Naive B cell (primary cell): ENCODE measurements at regions not wholly inside any gene's neighbourhood (a gene's known extent, or its start where the extent isn't known, plus 50 kb on each side); places are given as distances from the start of the nearest gene placed in this dataset.
"Not testable (repeated sequence)": the region's sequence is repeated elsewhere in the genome, so short reads cannot be mapped to it uniquely, and the experiment has no call there.

Experiments
- ATAC-seq, 2 donors: fragments of 150-1000 bp; cut with Tn5 transposase; 2 replicates each; pipeline ENCODE4 v1.10.0; 2021; ENCODE audit warnings: low read depth in 2 of 2, mild to moderate bottlenecking in 2 of 2, moderate library complexity in 2 of 2
- DNase-seq: peaks from one replicate; pipeline ENCODE4 v3.0.0; 2022
- H3K27ac Mint-ChIP-seq, 6 donors: one replicate each; pipeline ENCODE4 v1.8.0; 2020 to 2022; ENCODE audit warnings: mild to moderate bottlenecking in 6 of 6, mixed read lengths in 6 of 6, moderate library complexity in 5 of 6, inconsistent platforms in 2 of 6
- H3K27me3 Mint-ChIP-seq, 3 donors: one replicate each; pipeline ENCODE4 v1.8.0; 2021 to 2022; ENCODE audit warnings: mixed read lengths in 3 of 3, mild to moderate bottlenecking in 1 of 3
- H3K36me3 Mint-ChIP-seq, 2 donors: one replicate each; pipeline ENCODE4 v1.8.0; 2020 to 2022; ENCODE audit warnings: mixed read lengths in 2 of 2, inconsistent platforms in 1 of 2, mild to moderate bottlenecking in 1 of 2
- H3K4me1 Mint-ChIP-seq, 3 donors: one replicate each; pipeline ENCODE4 v1.8.0; 2020 to 2022; ENCODE audit warnings: mixed read lengths in 3 of 3, inconsistent platforms in 1 of 3, mild to moderate bottlenecking in 1 of 3, moderate library complexity in 1 of 3
- H3K4me3 Mint-ChIP-seq, 8 donors: one replicate each; pipeline ENCODE4 v1.8.0; 2020 to 2022; ENCODE audit warnings: mild to moderate bottlenecking in 8 of 8, mixed read lengths in 8 of 8, moderate library complexity in 8 of 8, inconsistent platforms in 2 of 8
- H3K9me3 Mint-ChIP-seq, 7 donors: one replicate each; pipeline ENCODE4 v1.8.0; 2020 to 2022; ENCODE audit warnings: mixed read lengths in 7 of 7, mild to moderate bottlenecking in 5 of 7, inconsistent platforms in 2 of 7, moderate library complexity in 1 of 7

- Mint-ChIP-seq H3K4me3 (no peak overlapping the region), H3K36me3 (no peaks in the 10 kb centered on the region), H3K27ac (no peak overlapping the region), H3K4me1 (no peaks in the 10 kb centered on the region), H3K9me3 (no peaks in the 10 kb centered on the region), H3K27me3 (peaks cover 0 to 4% (median 0%) of the 10 kb centered on the region in 3 donors)
- DNase-seq (no peak), ATAC-seq (no peak)
These were observed 95.7 kb upstream of the EFNA5 start for GRCh38 chr5:107766439-107766838.

GRCh38 chr5:107765805-107766063 lies 95.0 kb upstream of the EFNA5 start:
- DNase-seq (no peak), ATAC-seq (no peak)
- Mint-ChIP-seq H3K9me3 (no peaks in the 10 kb centered on the region), H3K36me3 (no peaks in the 10 kb centered on the region), H3K4me1 (no peaks in the 10 kb centered on the region), H3K27ac (no peak overlapping the region), H3K27me3 (peaks cover 0 to 2% (median 0%) of the 10 kb centered on the region in 3 donors), H3K4me3 (no peak overlapping the region)

GRCh38 chr5:107764976-107765804 lies 94.5 kb upstream of the EFNA5 start:
- H3K4me1 Mint-ChIP-seq = no peaks in the 10 kb centered on the region
- no peaks in the 10 kb centered on the region for H3K27me3 Mint-ChIP-seq
- DNase-seq (no peak), ATAC-seq (no peak)
- H3K9me3 Mint-ChIP-seq = no peaks in the 10 kb centered on the region
- no peak overlapping the region for H3K27ac Mint-ChIP-seq
- H3K4me3 Mint-ChIP-seq = no peak overlapping the region
- no peaks in the 10 kb centered on the region for H3K36me3 Mint-ChIP-seq

- H3K9me3 Mint-ChIP-seq = peaks cover 0 to 3% (median 0%) of the 10 kb centered on the region in 7 donors
- H3K27me3 Mint-ChIP-seq = no peaks in the 10 kb centered on the region
- no peak overlapping the region for H3K4me3 Mint-ChIP-seq
- no peak overlapping the region for H3K27ac Mint-ChIP-seq
- no peaks in the 10 kb centered on the region for H3K36me3 Mint-ChIP-seq
- H3K4me1 Mint-ChIP-seq = no peaks in the 10 kb centered on the region
- ATAC-seq (no peak), DNase-seq (no peak)
These were observed 93.5 kb upstream of the EFNA5 start for GRCh38 chr5:107764282-107764681.

GRCh38 chr5:107753427-107753826 lies 82.7 kb upstream of the EFNA5 start:
- H3K27me3 Mint-ChIP-seq = peaks cover 0 to 7% (median 0%) of the 10 kb centered on the region in 3 donors
- H3K9me3 Mint-ChIP-seq = peaks cover 0 to 7% (median 6%) of the 10 kb centered on the region in 7 donors
- no peak for ATAC-seq
- no peak overlapping the region for H3K4me3 Mint-ChIP-seq
- no peaks in the 10 kb centered on the region for H3K4me1 Mint-ChIP-seq
- H3K27ac Mint-ChIP-seq = no peak overlapping the region
- H3K36me3 Mint-ChIP-seq = no peaks in the 10 kb centered on the region
- DNase-seq = no peak

- peaks cover 0 to 6% (median 0%) of the 10 kb centered on the region in 3 donors for H3K27me3 Mint-ChIP-seq
- H3K4me1 Mint-ChIP-seq = no peaks in the 10 kb centered on the region
- no peak for DNase-seq
- no peak overlapping the region for H3K4me3 Mint-ChIP-seq
- peaks cover 0 to 15% (median 4%) of the 10 kb centered on the region in 7 donors for H3K9me3 Mint-ChIP-seq
- H3K27ac Mint-ChIP-seq = peak overlapping the region in 1 of 6 donors; percentile 10
- ATAC-seq = no peak
- H3K36me3 Mint-ChIP-seq = no peaks in the 10 kb centered on the region
These were observed 73.9 kb upstream of the EFNA5 start for GRCh38 chr5:107744418-107745330.

GRCh38 chr5:107743373-107744000 lies 72.8 kb upstream of the EFNA5 start:
- Mint-ChIP-seq H3K4me3 (no peak overlapping the region), H3K9me3 (peaks cover 0 to 15% (median 4%) of the 10 kb centered on the region in 7 donors), H3K27me3 (peaks cover 0 to 6% (median 0%) of the 10 kb centered on the region in 3 donors), H3K27ac (no peak overlapping the region), H3K36me3 (no peaks in the 10 kb centered on the region), H3K4me1 (no peaks in the 10 kb centered on the region)
- ATAC-seq (no peak), DNase-seq (no peak)

- no peak for DNase-seq
- Mint-ChIP-seq H3K36me3 (no peaks in the 10 kb centered on the region), H3K4me1 (no peaks in the 10 kb centered on the region), H3K27ac (no peak overlapping the region), H3K4me3 (no peak overlapping the region), H3K27me3 (peaks cover 0 to 6% (median 0%) of the 10 kb centered on the region in 3 donors), H3K9me3 (peaks cover 0 to 12% (median 7%) of the 10 kb centered on the region in 7 donors)
- no peak for ATAC-seq
These were observed 68.9 kb upstream of the EFNA5 start for GRCh38 chr5:107739661-107740060.

GRCh38 chr5:107736638-107737037 lies 65.9 kb upstream of the EFNA5 start:
- no peaks in the 10 kb centered on the region for H3K36me3 Mint-ChIP-seq
- no peak overlapping the region for H3K4me3 Mint-ChIP-seq
- DNase-seq = no peak
- H3K4me1 Mint-ChIP-seq = no peaks in the 10 kb centered on the region
- H3K27me3 Mint-ChIP-seq = no peaks in the 10 kb centered on the region
- no peak overlapping the region for H3K27ac Mint-ChIP-seq
- no peak for ATAC-seq
- H3K9me3 Mint-ChIP-seq = peaks cover 0 to 9% (median 7%) of the 10 kb centered on the region in 7 donors

GRCh38 chr5:107736089-107736488 lies 65.4 kb upstream of the EFNA5 start:
- not testable (repeated sequence) for H3K4me1 Mint-ChIP-seq, DNase-seq, H3K9me3 Mint-ChIP-seq, H3K4me3 Mint-ChIP-seq, H3K27me3 Mint-ChIP-seq, H3K36me3 Mint-ChIP-seq, ATAC-seq, H3K27ac Mint-ChIP-seq

GRCh38 chr5:107735558-107735957 lies 64.8 kb upstream of the EFNA5 start:
- peaks cover 0 to 9% (median 0%) of the 10 kb centered on the region in 7 donors for H3K9me3 Mint-ChIP-seq
- H3K27me3 Mint-ChIP-seq = no peaks in the 10 kb centered on the region
- H3K27ac Mint-ChIP-seq = no peak overlapping the region
- H3K4me1 Mint-ChIP-seq = no peaks in the 10 kb centered on the region
- H3K36me3 Mint-ChIP-seq = no peaks in the 10 kb centered on the region
- ATAC-seq = no peak
- no peak overlapping the region for H3K4me3 Mint-ChIP-seq
- DNase-seq = no peak

GRCh38 chr5:107726896-107727295 lies 56.2 kb upstream of the EFNA5 start:
- no peaks in the 10 kb centered on the region for H3K36me3 Mint-ChIP-seq
- H3K4me3 Mint-ChIP-seq = no peak overlapping the region
- H3K9me3 Mint-ChIP-seq = peaks cover 3 to 22% (median 12%) of the 10 kb centered on the region in 7 donors
- ATAC-seq = no peak
- H3K27ac Mint-ChIP-seq = no peak overlapping the region
- no peak for DNase-seq
- no peaks in the 10 kb centered on the region for H3K4me1 Mint-ChIP-seq
- no peaks in the 10 kb centered on the region for H3K27me3 Mint-ChIP-seq

GRCh38 chr5:107724642-107725041 lies 53.9 kb upstream of the EFNA5 start:
- H3K27ac Mint-ChIP-seq = no peak overlapping the region
- H3K4me3 Mint-ChIP-seq = no peak overlapping the region
- DNase-seq (no peak), ATAC-seq (no peak)
- H3K27me3 Mint-ChIP-seq = no peaks in the 10 kb centered on the region
- H3K36me3 Mint-ChIP-seq = no peaks in the 10 kb centered on the region
- no peaks in the 10 kb centered on the region for H3K4me1 Mint-ChIP-seq
- H3K9me3 Mint-ChIP-seq = peaks cover 16 to 43% (median 23%) of the 10 kb centered on the region in 7 donors
